GM12878 (cell line): ENCODE measurements at regions not wholly inside any gene's neighbourhood (a gene's known extent, or its start where the extent isn't known, plus 50 kb on each side); places are given as distances from the start of the nearest gene placed in this dataset.
"Not testable (repeated sequence)": the region's sequence is repeated elsewhere in the genome, so short reads cannot be mapped to it uniquely, and the experiment has no call there.

Source experiments
- ATF3 ChIP-seq: IDR thresholded peaks from 2 replicates; pipeline ENCODE4 v1.6.1; 2011; ENCODE audit warnings: low read depth, mild to moderate bottlenecking, low read length, moderate library complexity, borderline replicate concordance; ENCODE audit errors: extremely low read depth
- CBX3 ChIP-seq: fragments of 200-600 bp; sonication (generic); IDR thresholded peaks from 2 replicates; pipeline ENCODE4 v1.6.1; 2016; ENCODE audit warnings: low read depth, borderline replicate concordance
- CTCF ChIP-seq, 3 experiments: IDR thresholded peaks in 2 of 3; conservative IDR thresholded peaks in 1 of 3; 2 replicates each; pipeline ENCODE4 v1.5.1; 2011; ENCODE audit warnings: low read depth in 3 of 3, low read length in 3 of 3, mild to moderate bottlenecking in 3 of 3, control low read depth in 2 of 3, moderate library complexity in 2 of 3, inconsistent platforms in 1 of 3, mixed read lengths in 1 of 3; ENCODE audit not compliant: control insufficient read depth in 2 of 3, insufficient read depth in 1 of 3; ENCODE audit errors: extremely low read depth in 1 of 3
- EZH2 ChIP-seq: IDR thresholded peaks from 2 replicates; pipeline ENCODE4 v1.6.1; 2012; ENCODE audit warnings: low read depth, mild to moderate bottlenecking, control low read depth, inconsistent platforms, low read length, borderline replicate concordance; ENCODE audit not compliant: control insufficient read depth
- POLR2AphosphoS5 ChIP-seq: IDR thresholded peaks from 2 replicates; pipeline ENCODE4 v1.6.1; 2011; ENCODE audit warnings: mild to moderate bottlenecking, low read length, inconsistent platforms
- SMC3 ChIP-seq: IDR thresholded peaks from 2 replicates; pipeline ENCODE4 v1.6.1; 2011; ENCODE audit warnings: low read length, improper control_type of control experiment, borderline replicate concordance
- TARDBP ChIP-seq: IDR thresholded peaks from 2 replicates; pipeline ENCODE4 v1.6.1; 2016; ENCODE audit warnings: borderline replicate concordance
- TCF3 ChIP-seq: IDR thresholded peaks from 2 replicates; pipeline ENCODE4 v1.6.1; 2012; ENCODE audit warnings: low read depth, mild to moderate bottlenecking, low read length, borderline replicate concordance; ENCODE audit not compliant: insufficient read depth

GRCh38 chr21:9628051-9628450 is 893.3 kb upstream of the TPTE start:
- not testable (repeated sequence) for TF ChIP-seq TARDBP; TCF3; ATF3; CTCF (IDR thresholded peaks at IDR 0.05 in 2 of 3, conservative IDR thresholded peaks at IDR 0.05 in 1 of 3; ENCODE audit: control insufficient read depth in 2 of 3, extremely low read depth in 1 of 3, insufficient read depth in 1 of 3, low read depth in 3 of 3, low read length in 3 of 3); CBX3; EZH2; SMC3; POLR2AphosphoS5
